Spleen (tissue), 7 donors: ENCODE measurements at regions not wholly inside any gene's neighbourhood (a gene's known extent, or its start where the extent isn't known, plus 50 kb on each side); places are given as distances from the start of the nearest gene placed in this dataset.

Source experiments
- CTCF ChIP-seq, 11 experiments: fragments of 200-600 bp in 7 of 11; fragments of 450-650 bp in 4 of 11; sonication (generic) in 4 of 11; IDR thresholded peaks in 8 of 11; conservative IDR thresholded peaks in 3 of 11; 1 replicate in 7 of 11; 2 replicates in 4 of 11; pipeline versions ENCODE4 v1.4.0 to v1.8.0; 2016 to 2021; ENCODE audit warnings: antibody characterized with exemption in 11 of 11, inconsistent platforms in 4 of 11, mild to moderate bottlenecking in 1 of 11
- POLR2A ChIP-seq, 3 donors: fragments of 450-650 bp; IDR thresholded peaks; one replicate each; pipeline ENCODE4 v1.5.1; 2017; ENCODE audit warnings: antibody characterized with exemption in 3 of 3, mild to moderate bottlenecking in 1 of 3
- donor health status: DM: no; HTN: no; CAD: no; lungs with moderate emphysema.
- donor health status: DM: no; HTN: no; CAD: no.
- donor health status: DM: no; HTN: no; CAD: no.

GRCh38 chr13:99722338-99722818 lies 221.1 kb downstream of the TM9SF2 start:
- TF ChIP-seq POLR2A (IDR thresholded peaks at IDR 0.05) (no peak), CTCF (IDR thresholded peaks at IDR 0.05 in 8 of 11, conservative IDR thresholded peaks at IDR 0.05 in 3 of 11) (no peak)
